Endothelial cell of umbilical vein (primary cell): ENCODE measurements at regions not wholly inside any gene's neighbourhood (a gene's known extent, or its start where the extent isn't known, plus 50 kb on each side); places are given as distances from the start of the nearest gene placed in this dataset.

ENCODE experiments used
- BruUV-seq: library from RNA; stranded (reverse); fragments of 400-500 nt; replicated peaks from 2 replicates; lab custom pipeline; 2021; lab: Mats Ljungman, UMichigan
- CTCF ChIA-PET: fragments of 300-600, 350-600 bp; sonication (Branson Sonifier 250); formaldehyde crosslinking; loops from one replicate; lab custom pipeline; 2021; ENCODE audit warnings: antibody characterized with exemption, inconsistent platforms; lab: Charles Lee
- POLR2A ChIA-PET: fragments of 300-600, 350-600 bp; sonication (Branson Sonifier 250); formaldehyde crosslinking; loops from one replicate; lab custom pipeline; 2021; ENCODE audit warnings: antibody characterized with exemption, inconsistent platforms; lab: Charles Lee
- DNase-seq: peaks from one replicate; pipeline ENCODE4 v3.0.0-alpha.2; 2011; ENCODE audit warnings: low read depth, low spot score
- FAIRE-seq: peaks from 2 replicates; lab custom pipeline; 2011; peaks lifted over from hg19 to GRCh38; lab: Jason Lieb, UNC
- H2AFZ ChIP-seq: 2 replicates; pipeline ENCODE4 v1.6.0; 2012; ENCODE audit warnings: low read depth, low read length, control low read depth, inconsistent platforms
- H3K27ac ChIP-seq: 2 replicates; pipeline ENCODE4 v1.5.1; 2011; ENCODE audit warnings: low read depth, mild to moderate bottlenecking, control low read depth, low read length, moderate library complexity; ENCODE audit not compliant: insufficient read depth
- H3K27me3 ChIP-seq, 2 experiments: 2 replicates each; pipeline versions ENCODE4 v1.6.0 to v1.6.1; 2011; ENCODE audit warnings: low read length in 2 of 2, mixed read lengths in 1 of 2; ENCODE audit not compliant: control insufficient read depth in 2 of 2, insufficient read depth in 2 of 2
- H3K36me3 ChIP-seq, 2 experiments: 2 replicates in 1 of 2; 3 replicates in 1 of 2; pipeline ENCODE4 v1.5.1; 2011; ENCODE audit warnings: low read length in 2 of 2, mild to moderate bottlenecking in 1 of 2, moderate library complexity in 1 of 2; ENCODE audit not compliant: control insufficient read depth in 2 of 2, insufficient read depth in 2 of 2; ENCODE audit errors: extremely low read depth in 1 of 2
- H3K4me1 ChIP-seq: 3 replicates; pipeline ENCODE4 v1.5.1; 2011; ENCODE audit warnings: mild to moderate bottlenecking, low read length; ENCODE audit not compliant: control insufficient read depth, insufficient read depth; ENCODE audit errors: extremely low read depth
- H3K4me2 ChIP-seq: 2 replicates; pipeline ENCODE4 v1.6.1; 2011; ENCODE audit warnings: low read length, control low read depth, mixed read lengths; ENCODE audit not compliant: insufficient read depth
- H3K4me3 ChIP-seq, 3 experiments: fragments of 200-600 bp in 1 of 3; sonication (generic), shearing (Covaris generic) in 1 of 3; replicated peaks in 1 of 3; 2 replicates each; pipeline ENCODE4 v1.5.1; 2011 to 2016; ENCODE audit warnings: control low read depth in 3 of 3, low read length in 3 of 3, mild to moderate bottlenecking in 2 of 3, inconsistent platforms in 1 of 3, low read depth in 1 of 3, moderate library complexity in 1 of 3; ENCODE audit not compliant: insufficient read depth in 1 of 3
- H3K79me2 ChIP-seq: 2 replicates; pipeline ENCODE4 v1.6.0; 2012; ENCODE audit warnings: low read length, inconsistent platforms; ENCODE audit not compliant: control insufficient read depth, insufficient read depth
- H3K9ac ChIP-seq: replicated peaks from 2 replicates; pipeline ENCODE3; 2011; ENCODE audit warnings: low read length, control low read depth; ENCODE audit not compliant: insufficient read depth; ENCODE audit errors: extremely low read depth
- H3K9me1 ChIP-seq: replicated peaks from 3 replicates; pipeline ENCODE4 v1.6.0; 2011; ENCODE audit warnings: mild to moderate bottlenecking, low read length; ENCODE audit not compliant: control insufficient read depth, insufficient read depth; ENCODE audit errors: extremely low read depth
- H3K9me3 ChIP-seq: replicated peaks from 2 replicates; pipeline ENCODE4 v1.5.1; 2012; ENCODE audit warnings: low read length, inconsistent platforms; ENCODE audit not compliant: control insufficient read depth, insufficient read depth
- H4K20me1 ChIP-seq: replicated peaks from 2 replicates; pipeline ENCODE3; 2011; ENCODE audit warnings: mild to moderate bottlenecking, low read length; ENCODE audit not compliant: control insufficient read depth, insufficient read depth; ENCODE audit errors: extremely low read depth
- EZH2 ChIP-seq: IDR thresholded peaks from 2 replicates; pipeline ENCODE4 v1.6.1; 2012; ENCODE audit warnings: borderline replicate concordance, low read depth, mild to moderate bottlenecking, moderate library complexity, low read length, inconsistent platforms; ENCODE audit not compliant: severe bottlenecking
- FOS ChIP-seq: IDR thresholded peaks from 2 replicates; pipeline ENCODE4 v1.6.1; 2011; ENCODE audit warnings: mild to moderate bottlenecking, low read length, moderate library complexity, borderline replicate concordance; ENCODE audit not compliant: insufficient read depth
- GATA2 ChIP-seq: IDR thresholded peaks from 2 replicates; pipeline ENCODE4 v1.7.0; 2011; ENCODE audit warnings: low read depth, mild to moderate bottlenecking, moderate library complexity, mixed read lengths, low read length; ENCODE audit not compliant: insufficient read length, insufficient read depth
- JUN ChIP-seq: IDR thresholded peaks from 2 replicates; pipeline ENCODE4 v1.6.1; 2011; ENCODE audit warnings: borderline replicate concordance, low read depth; ENCODE audit not compliant: insufficient read length, insufficient read depth
- MYC ChIP-seq: IDR thresholded peaks from one replicate; pipeline ENCODE4 v1.6.1; 2011; ENCODE audit warnings: mild to moderate bottlenecking, low read depth, low read length
- POLR2A ChIP-seq: IDR thresholded peaks from 2 replicates; pipeline ENCODE4 v1.6.1; 2012; ENCODE audit warnings: low read depth, mild to moderate bottlenecking, control low read depth, low read length
- POLR2AphosphoS5 ChIP-seq: IDR thresholded peaks from 2 replicates; pipeline ENCODE4 v1.6.1; 2012; ENCODE audit warnings: low read depth, mild to moderate bottlenecking, control low read depth, low read length, moderate library complexity; ENCODE audit not compliant: insufficient read depth
- dilution Hi-C: fragments of 300-500 bp; cut with MboI; formaldehyde crosslinking; loops from one replicate; pipeline ENCODE4 v1.15.0; 2019; ENCODE audit warnings: low sequenced_read_pairs; ENCODE audit not compliant: extremely low pct_ligation_motif_present
- intact Hi-C: fragments of 100-400 bp; cut with micrococcal nuclease; formaldehyde crosslinking; loops from one replicate; pipeline ENCODE4 v1.10.0; 2022
- TF ChIP-seq, protein P1 (sequence below): IDR thresholded peaks from 2 replicates; pipeline ENCODE4 v1.6.1; 2011; ENCODE audit not compliant: insufficient read depth, insufficient read length
- TF ChIP-seq, protein P2 (sequence below), 2 donors: IDR thresholded peaks; 1 replicate in 1 of 2; 2 replicates in 1 of 2; pipeline ENCODE4 v1.5.1; 2011; ENCODE audit warnings: low read length in 2 of 2, mild to moderate bottlenecking in 2 of 2, moderate library complexity in 2 of 2, control low read depth in 1 of 2, inconsistent platforms in 1 of 2, low read depth in 1 of 2; ENCODE audit not compliant: insufficient read depth in 1 of 2; ENCODE audit errors: extremely low read depth in 1 of 2

DNA sequence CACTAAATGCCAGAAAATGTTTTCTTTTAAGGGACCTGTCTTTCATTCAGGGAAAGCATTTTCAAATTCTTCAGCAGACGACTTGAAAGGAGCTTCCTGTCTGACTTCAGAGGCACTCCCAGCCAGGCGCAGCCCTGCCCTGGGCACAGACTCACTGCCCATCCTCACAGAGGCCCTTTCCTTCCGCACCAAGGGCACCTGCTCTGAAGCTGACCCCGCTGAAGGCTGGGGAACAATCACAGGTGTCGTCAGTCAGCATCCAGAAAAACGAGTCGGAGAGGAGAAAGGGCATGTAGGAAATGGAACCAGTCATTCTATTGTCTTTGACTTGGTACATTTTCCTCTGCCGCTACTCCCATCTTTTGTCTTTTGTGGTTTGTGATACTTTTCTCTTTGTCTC is 125.3 kb upstream of the PARD3 start:
- no peaks in the 10 kb centered on the region for H3K9me1 ChIP-seq
- no peak overlapping the region for H3K9ac ChIP-seq
- DNase-seq (no peak), FAIRE-seq (no peak)
- BruUV-seq = no TSS peak
- TF ChIP-seq POLR2A = no peak
- TF ChIP-seq EZH2 = no peak
- TF ChIP-seq, protein P1, sequence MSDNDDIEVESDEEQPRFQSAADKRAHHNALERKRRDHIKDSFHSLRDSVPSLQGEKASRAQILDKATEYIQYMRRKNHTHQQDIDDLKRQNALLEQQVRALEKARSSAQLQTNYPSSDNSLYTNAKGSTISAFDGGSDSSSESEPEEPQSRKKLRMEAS = no peak
- TF ChIP-seq, protein P2, sequence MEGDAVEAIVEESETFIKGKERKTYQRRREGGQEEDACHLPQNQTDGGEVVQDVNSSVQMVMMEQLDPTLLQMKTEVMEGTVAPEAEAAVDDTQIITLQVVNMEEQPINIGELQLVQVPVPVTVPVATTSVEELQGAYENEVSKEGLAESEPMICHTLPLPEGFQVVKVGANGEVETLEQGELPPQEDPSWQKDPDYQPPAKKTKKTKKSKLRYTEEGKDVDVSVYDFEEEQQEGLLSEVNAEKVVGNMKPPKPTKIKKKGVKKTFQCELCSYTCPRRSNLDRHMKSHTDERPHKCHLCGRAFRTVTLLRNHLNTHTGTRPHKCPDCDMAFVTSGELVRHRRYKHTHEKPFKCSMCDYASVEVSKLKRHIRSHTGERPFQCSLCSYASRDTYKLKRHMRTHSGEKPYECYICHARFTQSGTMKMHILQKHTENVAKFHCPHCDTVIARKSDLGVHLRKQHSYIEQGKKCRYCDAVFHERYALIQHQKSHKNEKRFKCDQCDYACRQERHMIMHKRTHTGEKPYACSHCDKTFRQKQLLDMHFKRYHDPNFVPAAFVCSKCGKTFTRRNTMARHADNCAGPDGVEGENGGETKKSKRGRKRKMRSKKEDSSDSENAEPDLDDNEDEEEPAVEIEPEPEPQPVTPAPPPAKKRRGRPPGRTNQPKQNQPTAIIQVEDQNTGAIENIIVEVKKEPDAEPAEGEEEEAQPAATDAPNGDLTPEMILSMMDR (IDR thresholded peaks at IDR 0.05; ENCODE audit: extremely low read depth in 1 of 2, insufficient read depth in 1 of 2, low read depth in 1 of 2, low read length in 2 of 2) = no peak
- no peak for TF ChIP-seq POLR2AphosphoS5
- no peak for TF ChIP-seq MYC
- H3K27me3 ChIP-seq = peaks cover 0 to 2% of the 10 kb centered on the region in 2 experiments
- no peaks in the 10 kb centered on the region for H4K20me1 ChIP-seq
- no peak overlapping the region for H3K4me2 ChIP-seq
- peaks cover 4% of the 10 kb centered on the region for H3K4me1 ChIP-seq
- H3K9me3 ChIP-seq = no peaks in the 10 kb centered on the region
- no peaks in the 10 kb centered on the region for H3K36me3 ChIP-seq
- CTCF ChIA-PET = interaction anchor here (1.1 kb wide), 1 partner anchor 10 kb away, joined by 3 read pairs; no protein-coding TSS in a partner anchor
- POLR2A ChIA-PET = no interaction called here
- intact Hi-C loops (no loop called here), dilution Hi-C loops (no loop called here)
- H3K27ac ChIP-seq = no peak overlapping the region
- H3K79me2 ChIP-seq = no peaks in the 10 kb centered on the region
- H2AFZ ChIP-seq = no peak overlapping the region
- no peak overlapping the region for H3K4me3 ChIP-seq

DNA sequence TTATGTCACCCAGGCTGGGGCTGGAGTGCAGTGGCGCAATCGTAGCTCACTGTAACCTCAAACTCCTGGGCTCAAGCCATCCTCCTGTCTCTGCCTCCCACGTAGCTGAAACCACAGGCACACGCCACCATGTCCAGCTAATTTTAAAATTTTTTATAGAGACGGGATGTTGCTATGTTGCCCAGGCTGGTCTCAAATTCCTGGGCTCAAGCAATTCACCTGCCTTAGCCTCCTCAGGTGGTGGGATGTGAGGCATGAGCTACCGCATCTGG is 123.2 kb upstream of the PARD3 start:
- no peaks in the 10 kb centered on the region for H3K9me3 ChIP-seq
- DNase-seq (no peak), FAIRE-seq (no peak)
- H3K27me3 ChIP-seq = no peaks in the 10 kb centered on the region
- no peaks in the 10 kb centered on the region for H3K9me1 ChIP-seq
- dilution Hi-C loops = no loop called here
- POLR2A ChIA-PET = no interaction called here
- H3K4me3 ChIP-seq = no peak overlapping the region
- no peak overlapping the region for H3K4me2 ChIP-seq
- no TSS peak for BruUV-seq
- H2AFZ ChIP-seq = no peak overlapping the region
- H3K27ac ChIP-seq = no peak overlapping the region
- TF ChIP-seq, protein P2 (IDR thresholded peaks at IDR 0.05; ENCODE audit: extremely low read depth in 1 of 2, insufficient read depth in 1 of 2, low read depth in 1 of 2, low read length in 2 of 2) = no peak
- TF ChIP-seq JUN = no peak
- no peak for TF ChIP-seq MYC
- TF ChIP-seq POLR2A = no peak
- TF ChIP-seq EZH2 = no peak
- no peak for TF ChIP-seq POLR2AphosphoS5
- TF ChIP-seq GATA2 = no peak
- TF ChIP-seq FOS = no peak
- TF ChIP-seq, protein P1 = no peak
- H3K36me3 ChIP-seq = no peaks in the 10 kb centered on the region
- no peaks in the 10 kb centered on the region for H3K79me2 ChIP-seq
- intact Hi-C loops = no loop called here
- peaks cover 4% of the 10 kb centered on the region for H3K4me1 ChIP-seq
- no peaks in the 10 kb centered on the region for H4K20me1 ChIP-seq
- no peak overlapping the region for H3K9ac ChIP-seq
- CTCF ChIA-PET = interaction anchor here (0.7 to 2.7 kb wide), 17 partner anchors 10 to 283 kb away, joined by 3 to 14 read pairs (median 4); no protein-coding TSS in a partner anchor
